HG02642 (cell line): ENCODE measurements at regions not wholly inside any gene's neighbourhood (a gene's known extent, or its start where the extent isn't known, plus 50 kb on each side); places are given as distances from the start of the nearest gene placed in this dataset.

Source experiments
- ATAC-seq: cut with Tn5 transposase; IDR thresholded peaks from one replicate; pipeline ENCODE4 v1.9.1; 2021; ENCODE audit warnings: mild to moderate bottlenecking; ENCODE audit not compliant: unreplicated experiment, poor library complexity

- ATAC-seq, result no peak
These were observed 207.1 kb downstream of the NFATC2 start for GRCh38 chr20:51335329-51335841.

DNA sequence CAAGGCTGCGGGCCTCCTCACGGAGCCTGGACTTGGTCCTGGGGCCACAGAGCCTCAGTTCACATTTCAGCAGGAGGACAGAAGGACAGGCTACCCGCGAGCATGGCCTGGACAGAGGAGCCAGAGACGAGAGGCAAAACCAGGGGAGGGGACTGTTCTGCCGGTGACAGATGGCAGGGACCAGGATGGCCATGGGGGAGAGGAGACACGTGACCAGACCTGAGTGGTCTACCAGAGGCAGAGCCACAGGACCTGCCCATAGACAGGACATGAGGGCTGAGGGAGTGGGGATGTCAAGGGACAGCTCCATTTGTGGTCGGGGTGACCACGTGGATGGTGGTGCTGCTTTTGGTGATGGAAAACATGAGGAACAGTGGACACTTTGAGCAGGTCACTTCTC is 207.9 kb downstream of the NFATC2 start:
- no peak for ATAC-seq

- ATAC-seq, result no peak
These were observed 208.5 kb downstream of the NFATC2 start for GRCh38 chr20:51333971-51334370.

GRCh38 chr20:51333446-51333845 is 209.1 kb downstream of the NFATC2 start:
- no peak for ATAC-seq

DNA sequence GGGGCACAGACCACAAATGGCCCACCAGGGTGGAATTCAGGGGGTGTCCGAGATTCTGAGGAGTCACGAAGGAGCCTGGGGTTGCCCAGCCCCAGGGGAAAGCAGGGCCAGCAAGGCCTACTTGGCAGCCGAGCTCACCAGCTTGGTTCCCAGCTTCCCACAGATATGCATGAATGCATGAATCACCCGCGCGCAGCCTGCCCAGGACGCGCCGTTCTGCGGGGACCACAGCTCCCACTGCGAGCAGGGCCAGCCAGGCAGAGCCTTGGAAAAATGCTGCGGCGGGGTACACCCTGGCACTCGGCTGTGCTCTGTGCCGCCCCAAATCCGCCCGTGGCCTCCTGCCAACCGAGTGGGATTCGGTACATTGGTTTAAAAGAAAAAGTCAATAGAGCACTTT is 211.0 kb downstream of the NFATC2 start:
- ATAC-seq, result no peak

DNA sequence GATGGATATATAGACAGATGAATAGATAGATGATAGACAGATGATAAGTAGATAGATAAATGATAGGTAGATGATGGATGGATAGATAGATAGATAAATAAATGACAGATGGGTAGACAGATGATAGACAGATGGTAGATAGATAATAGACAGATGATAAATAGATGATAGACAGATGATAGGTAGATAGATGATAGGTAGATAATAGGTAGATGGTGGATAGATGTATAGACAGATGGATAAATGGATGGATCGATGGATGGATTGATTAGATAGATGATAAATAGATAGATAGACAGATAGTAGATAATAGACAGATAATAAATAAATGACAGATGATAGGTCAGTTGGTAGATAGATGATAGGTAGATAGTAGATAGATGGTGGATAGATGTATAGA is 212.7 kb downstream of the NFATC2 start:
- no peak for ATAC-seq

DNA sequence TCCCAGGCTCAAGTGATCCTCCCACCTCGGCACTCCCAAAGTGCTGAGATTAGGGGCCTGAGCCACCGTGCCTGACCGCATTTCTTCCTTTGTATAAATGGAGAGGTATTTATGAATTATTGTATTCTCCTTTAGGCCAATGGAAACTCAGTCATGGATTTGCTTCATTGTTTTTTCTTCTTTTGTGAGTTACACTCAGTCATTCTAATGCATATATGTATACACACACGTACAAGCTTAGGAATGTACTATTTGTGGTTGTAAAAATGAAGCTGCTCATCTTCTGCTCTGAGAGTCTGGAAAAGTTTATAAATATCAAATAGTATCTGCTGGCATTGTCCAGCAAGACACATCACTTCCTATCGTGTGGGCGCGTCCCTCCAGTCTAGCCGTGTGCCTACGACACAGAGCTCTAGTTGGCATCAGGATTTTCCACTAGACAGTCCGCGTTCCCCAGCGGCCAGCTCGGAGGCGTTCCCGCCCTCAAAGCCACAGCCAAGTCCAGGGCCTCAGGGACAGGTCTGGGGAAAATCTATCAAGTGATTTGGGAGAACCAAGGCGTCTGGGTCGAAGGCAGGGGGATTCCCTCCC is 215.2 kb downstream of the NFATC2 start:
- ATAC-seq, result no peak

DNA sequence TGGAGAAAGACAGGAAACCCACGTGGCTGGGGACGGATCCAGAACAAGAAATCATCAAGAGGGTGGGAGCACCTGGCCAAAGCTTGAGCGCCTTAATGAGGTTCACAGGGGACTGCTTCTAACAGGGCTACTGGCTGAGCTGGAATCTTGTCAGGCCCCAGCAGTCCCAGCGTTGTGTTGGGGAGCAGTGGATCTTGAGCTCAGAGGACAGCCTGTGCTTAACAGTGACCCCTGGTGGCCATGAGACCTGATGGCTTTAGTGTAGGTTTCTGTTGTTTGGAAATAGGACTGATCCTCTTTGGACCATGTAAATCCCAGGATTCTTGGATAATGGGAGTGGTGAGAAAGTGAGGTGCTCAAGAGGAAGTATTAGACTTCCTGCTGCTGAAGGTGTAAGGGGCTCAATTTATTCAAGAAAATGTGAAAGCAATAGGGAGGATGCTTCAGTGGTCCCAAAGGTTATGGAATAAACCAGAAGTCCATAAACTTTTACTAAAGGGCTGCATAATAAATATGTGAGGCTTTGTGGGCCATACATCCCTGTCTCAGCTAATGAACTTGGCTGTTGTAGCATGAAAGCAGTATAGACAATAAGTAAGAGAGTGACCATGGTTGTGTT is 216.2 kb downstream of the NFATC2 start:
- no peak for ATAC-seq

DNA sequence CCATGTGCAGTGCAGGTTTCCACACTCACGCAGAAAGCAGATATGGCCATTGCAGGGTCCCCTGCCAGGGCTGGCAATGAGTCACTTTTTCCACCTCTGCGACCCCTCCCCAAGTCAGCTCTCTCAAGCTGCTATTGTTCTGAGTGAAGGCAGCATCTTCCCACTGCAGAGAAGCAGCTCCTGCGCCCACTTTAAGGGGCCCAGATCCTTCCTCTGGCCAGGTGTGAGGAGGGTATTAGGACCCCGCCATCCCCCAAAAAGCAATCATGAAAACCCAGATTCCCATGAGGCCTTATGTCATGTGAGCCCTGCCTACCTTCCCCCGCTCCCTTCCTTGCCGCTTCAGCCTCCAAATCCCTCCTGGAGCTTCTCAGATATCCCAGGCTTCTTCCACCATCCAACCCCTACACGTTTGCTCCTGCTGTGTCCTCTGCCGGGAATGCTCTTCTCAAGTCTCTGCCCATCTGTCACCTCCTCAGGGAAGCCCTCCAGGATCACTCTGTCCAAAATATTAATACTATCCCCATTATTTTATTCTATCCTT is 220.3 kb downstream of the NFATC2 start:
- no peak for ATAC-seq

GRCh38 chr20:51321343-51322163 is 221.0 kb downstream of the NFATC2 start:
- ATAC-seq, result no peak

- no peak for ATAC-seq
These were observed 223.0 kb downstream of the NFATC2 start for GRCh38 chr20:51319522-51319921.

- ATAC-seq, result no peak
These were observed 224.2 kb downstream of the NFATC2 start for GRCh38 chr20:51318058-51318949.

DNA sequence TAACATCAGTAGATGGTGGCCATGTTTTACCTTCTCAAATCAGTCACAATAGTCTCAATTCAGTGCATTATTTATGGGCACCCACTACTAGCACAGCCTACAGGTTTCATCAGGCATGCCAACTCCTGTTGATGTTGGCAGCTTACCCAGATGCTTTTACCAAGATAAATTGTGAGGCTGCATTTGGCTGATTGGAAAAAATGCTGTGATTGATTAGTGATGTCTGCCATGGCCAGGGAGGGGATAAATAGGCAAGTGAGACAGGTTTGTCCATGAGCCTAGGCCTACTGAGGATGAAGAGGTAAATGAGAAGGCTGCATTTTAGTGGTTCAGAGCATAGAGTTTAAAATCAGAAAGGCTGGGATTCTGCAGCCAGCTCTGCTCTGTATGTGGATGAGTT is 227.1 kb downstream of the NFATC2 start:
- no peak for ATAC-seq

- ATAC-seq, result no peak
These were observed 229.1 kb downstream of the NFATC2 start for GRCh38 chr20:51313358-51313827.

- no peak for ATAC-seq
These were observed 230.1 kb downstream of the NFATC2 start for GRCh38 chr20:51312480-51312783.

GRCh38 chr20:51311636-51312479 is 230.7 kb downstream of the NFATC2 start:
- ATAC-seq, result no peak

DNA sequence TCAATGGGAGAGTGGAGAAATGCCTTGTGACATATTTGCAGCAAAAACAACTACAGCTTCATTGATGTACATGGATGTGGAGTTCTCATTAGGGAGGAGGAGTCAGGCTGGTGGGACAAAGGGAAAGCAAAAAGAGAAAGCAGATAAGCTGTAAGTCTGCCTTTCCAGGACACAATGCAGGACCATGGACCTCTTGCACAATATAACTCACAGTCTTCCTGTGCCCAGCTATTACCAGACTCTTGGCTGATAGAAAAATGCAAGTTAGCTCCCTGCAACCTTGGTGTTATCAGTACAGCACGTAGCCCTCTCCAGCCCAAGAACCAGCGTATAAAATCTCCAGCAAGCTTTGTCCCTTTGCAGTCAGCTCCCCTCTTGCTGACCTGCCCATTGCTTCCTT is 232.3 kb downstream of the NFATC2 start:
- ATAC-seq, result no peak

GRCh38 chr20:51309128-51309527 is 233.4 kb downstream of the NFATC2 start:
- no peak for ATAC-seq
